GM21825 (cell line): ENCODE measurements at regions not wholly inside any gene's neighbourhood (a gene's known extent, or its start where the extent isn't known, plus 50 kb on each side); places are given as distances from the start of the nearest gene placed in this dataset.
A peak's percentile ranks its signal among the peaks of the same experiment; 100 is the strongest.
"Not testable (repeated sequence)": the region's sequence is repeated elsewhere in the genome, so short reads cannot be mapped to it uniquely, and the experiment has no call there.

Source experiments
- ATAC-seq: cut with Tn5 transposase; IDR thresholded peaks from one replicate; pipeline ENCODE4 v1.9.1; 2021; ENCODE audit warnings: mild to moderate bottlenecking, moderate library complexity; ENCODE audit not compliant: unreplicated experiment

- no peak for ATAC-seq
Observed at GRCh38 chr2:153308466-153308865, 170.1 kb downstream of the RPRM start.

GRCh38 chr2:153307223-153307622 lies 171.3 kb downstream of the RPRM start:
- no peak for ATAC-seq

GRCh38 chr2:153299809-153300208 lies 178.8 kb downstream of the RPRM start:
- ATAC-seq, result no peak

GRCh38 chr2:153299217-153299616 lies 179.3 kb downstream of the RPRM start:
- no peak for ATAC-seq

GRCh38 chr2:153294199-153294786 lies 184.3 kb downstream of the RPRM start:
- no peak for ATAC-seq

GRCh38 chr2:153291718-153292117 lies 186.8 kb downstream of the RPRM start:
- ATAC-seq, result no peak

- no peak for ATAC-seq
Observed at GRCh38 chr2:153287109-153287801, 191.3 kb downstream of the RPRM start.

GRCh38 chr2:153268941-153269461 lies 209.6 kb downstream of the RPRM start:
- ATAC-seq, result no peak

- not testable (repeated sequence) for ATAC-seq
Observed at GRCh38 chr2:153256876-153257275, 221.7 kb downstream of the RPRM start.

- ATAC-seq, result not testable (repeated sequence)
Observed at GRCh38 chr2:153246636-153247035, 231.9 kb downstream of the RPRM start.

- peak; percentile 94 for ATAC-seq
Observed at GRCh38 chr2:153235516-153235915, 243.0 kb downstream of the RPRM start.

GRCh38 chr2:153232464-153232863 lies 246.1 kb downstream of the RPRM start:
- no peak for ATAC-seq

- ATAC-seq, result no peak
Observed at GRCh38 chr2:153230977-153231376, 247.6 kb downstream of the RPRM start.

- ATAC-seq, result no peak
Observed at GRCh38 chr2:153228904-153229303, 249.7 kb downstream of the RPRM start.

- ATAC-seq, result no peak
Observed at GRCh38 chr2:153227981-153228380, 250.6 kb downstream of the RPRM start.

- ATAC-seq, result no peak
Observed at GRCh38 chr2:153222231-153223165, 256.1 kb downstream of the RPRM start.

GRCh38 chr2:153221506-153221905 lies 257.1 kb downstream of the RPRM start:
- ATAC-seq, result no peak

GRCh38 chr2:153221087-153221486 lies 257.5 kb downstream of the RPRM start:
- no peak for ATAC-seq

- ATAC-seq, result no peak
Observed at GRCh38 chr2:153218851-153219250, 259.7 kb downstream of the RPRM start.

GRCh38 chr2:153214337-153214736 lies 264.2 kb downstream of the RPRM start:
- no peak for ATAC-seq

GRCh38 chr2:153213022-153213421 lies 265.5 kb downstream of the RPRM start:
- peak; percentile 61 for ATAC-seq
